ENCODE measurements at regions not wholly inside any gene's neighbourhood (a gene's known extent, or its start where the extent isn't known, plus 50 kb on each side); places are given as distances from the start of the nearest gene placed in this dataset.
"Not testable (repeated sequence)": the region's sequence is repeated elsewhere in the genome, so short reads cannot be mapped to it uniquely, and the experiment has no call there.

DNA sequence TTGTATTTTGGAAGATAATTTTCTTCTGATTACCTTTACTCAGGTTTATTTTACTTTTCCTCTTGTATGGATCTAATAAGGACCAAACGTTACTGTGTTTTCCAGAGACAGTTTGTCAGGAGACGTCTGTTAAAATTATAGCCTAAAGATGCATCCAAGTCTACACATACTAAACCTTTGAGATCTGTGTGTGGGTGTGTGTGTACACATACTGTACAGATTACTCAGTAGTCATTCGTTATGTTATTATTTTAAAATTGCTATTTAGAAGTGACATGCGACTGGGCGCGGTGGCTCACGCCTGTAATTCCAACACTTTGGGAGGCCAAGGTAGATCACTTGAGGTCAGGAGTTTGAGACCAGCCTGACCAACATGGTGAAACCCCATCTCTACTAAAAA lies 51.6 kb upstream of the CNTLN start:
- Mint-ChIP-seq H3K36me3 (no peaks in the 10 kb centered on the region), H3K27ac (no peak overlapping the region), H3K9me3 (peaks cover 0 to 4% of the 10 kb centered on the region in 2 donors)
- no peak for DNase-seq (ENCODE audit: low spot score in 2 of 2)
- ATAC-seq = no peak

DNA sequence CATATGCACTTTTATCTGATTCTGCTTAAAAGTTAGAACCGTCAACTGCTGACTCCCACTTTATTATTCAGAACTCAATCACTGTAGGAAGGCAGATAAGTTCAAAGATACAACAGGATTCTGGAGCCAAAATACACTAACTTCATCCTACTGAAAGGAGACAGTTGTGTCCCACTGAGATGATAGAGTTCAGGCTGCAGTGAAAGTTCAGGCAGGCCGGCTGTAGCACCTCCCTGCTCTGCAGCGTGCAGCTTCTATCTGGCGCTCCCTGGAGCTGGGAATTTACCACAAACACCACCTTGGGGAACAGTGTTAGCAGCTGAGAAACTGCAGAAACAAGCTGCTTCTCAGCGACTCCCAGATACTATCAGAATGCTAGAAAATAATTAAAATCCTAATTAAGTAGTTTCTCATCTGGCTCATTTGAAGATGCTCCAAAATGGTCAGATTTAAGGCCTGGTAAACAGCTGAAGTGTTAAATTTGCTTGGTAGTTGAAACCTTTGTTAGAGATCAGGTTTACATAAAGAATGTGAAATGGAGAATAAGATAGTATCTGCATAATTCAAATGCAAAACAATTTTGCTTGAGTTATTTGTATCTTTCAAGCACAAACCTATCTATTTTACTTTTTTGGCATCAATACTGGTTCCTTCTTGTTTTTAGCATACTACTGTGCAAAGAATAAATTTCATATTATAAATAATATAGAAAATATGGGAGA lies 52.3 kb upstream of the CNTLN start:
- ATAC-seq (no peak), DNase-seq (ENCODE audit: low spot score in 2 of 2) (no peak)
- Mint-ChIP-seq H3K27ac (no peak overlapping the region), H3K36me3 (no peaks in the 10 kb centered on the region), H3K9me3 (peaks cover 0 to 4% of the 10 kb centered on the region in 2 donors)

DNA sequence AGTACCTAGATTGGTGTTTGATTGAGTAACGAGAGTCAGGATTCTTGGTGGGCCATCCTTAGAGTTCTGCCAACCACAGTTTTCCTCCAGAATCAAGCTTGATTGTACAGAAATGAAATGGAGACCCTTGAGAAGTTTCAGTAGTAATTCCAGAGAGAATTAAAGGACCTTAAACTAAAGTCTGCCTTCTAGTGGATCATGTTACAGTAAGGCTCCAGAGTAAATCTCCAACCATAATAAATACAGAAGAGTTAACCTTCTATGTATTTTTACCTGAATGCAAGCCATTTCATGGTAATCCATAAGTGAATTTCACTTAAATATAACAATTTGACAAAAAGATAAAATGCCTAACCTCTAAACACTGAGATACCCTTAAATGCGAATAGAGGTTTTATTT lies 53.0 kb upstream of the CNTLN start:
- DNase-seq (ENCODE audit: low spot score in 2 of 2) (no peak), ATAC-seq (no peak)
- Mint-ChIP-seq H3K9me3 (peaks cover 0 to 4% of the 10 kb centered on the region in 2 donors), H3K27ac (no peak overlapping the region), H3K36me3 (no peaks in the 10 kb centered on the region)

DNA sequence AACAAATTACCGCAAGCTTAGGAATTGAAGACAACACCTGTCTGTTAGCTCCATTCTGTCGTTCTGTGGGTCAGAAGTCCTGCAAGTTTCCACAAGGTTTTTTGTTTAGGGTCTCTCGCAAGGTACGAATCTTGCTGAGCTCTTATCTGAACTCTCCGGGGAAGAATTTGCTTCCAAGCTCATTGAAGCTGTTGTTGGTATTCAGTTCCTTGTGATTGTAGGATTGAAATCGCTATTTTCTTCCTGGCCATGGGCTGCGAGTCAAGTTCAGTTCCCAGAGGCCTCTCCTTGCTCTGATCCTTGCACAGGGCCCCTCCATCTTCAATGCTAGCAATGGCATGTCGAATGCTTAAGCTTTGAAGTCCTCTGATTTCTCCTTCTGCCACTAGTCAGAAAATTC lies 53.5 kb upstream of the CNTLN start:
- no peaks in the 10 kb centered on the region for H3K36me3 Mint-ChIP-seq
- no peak overlapping the region for H3K27ac Mint-ChIP-seq
- peaks cover 0 to 4% of the 10 kb centered on the region in 2 donors for H3K9me3 Mint-ChIP-seq
- ATAC-seq (no peak), DNase-seq (ENCODE audit: low spot score in 2 of 2) (no peak)

DNA sequence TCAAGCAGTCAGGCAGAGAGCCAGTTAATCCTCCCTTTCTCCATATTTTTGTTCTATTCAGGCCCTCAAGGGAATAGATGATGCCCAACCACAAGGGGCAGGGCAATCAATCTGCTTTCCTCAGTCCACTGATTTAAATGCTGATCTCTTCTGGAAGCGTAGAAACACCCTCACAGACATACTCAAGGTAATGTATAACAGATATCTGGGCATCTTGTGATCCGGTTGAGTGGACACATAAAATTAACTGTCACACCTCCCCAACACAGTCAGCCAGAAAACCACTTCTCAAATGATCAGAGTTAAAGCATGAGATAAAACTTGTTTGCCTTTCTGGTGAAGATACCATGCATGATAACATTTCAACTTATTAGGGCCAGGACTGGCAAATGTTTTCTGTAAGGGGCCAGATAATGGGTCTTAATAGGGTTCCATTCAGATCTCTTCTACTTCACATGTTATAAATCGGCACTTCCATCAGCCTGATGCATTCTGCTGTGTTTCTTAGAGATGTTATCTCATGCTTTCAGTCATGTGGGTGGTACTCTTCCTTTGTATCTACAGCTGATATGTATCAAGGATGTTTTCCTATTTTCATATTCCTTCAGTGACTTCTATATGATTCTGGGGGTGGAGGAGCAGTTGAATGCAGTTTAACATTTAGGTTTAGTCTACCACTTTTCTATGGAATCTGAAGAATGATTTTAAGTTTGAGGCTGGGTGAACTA lies 58.9 kb upstream of the CNTLN start:
- no peak overlapping the region for H3K27ac Mint-ChIP-seq
- peaks cover 4 to 9% of the 10 kb centered on the region in 2 donors for H3K9me3 Mint-ChIP-seq
- DNase-seq (ENCODE audit: low spot score in 2 of 2) (no peak), ATAC-seq (no peak)
- no peaks in the 10 kb centered on the region for H3K36me3 Mint-ChIP-seq

DNA sequence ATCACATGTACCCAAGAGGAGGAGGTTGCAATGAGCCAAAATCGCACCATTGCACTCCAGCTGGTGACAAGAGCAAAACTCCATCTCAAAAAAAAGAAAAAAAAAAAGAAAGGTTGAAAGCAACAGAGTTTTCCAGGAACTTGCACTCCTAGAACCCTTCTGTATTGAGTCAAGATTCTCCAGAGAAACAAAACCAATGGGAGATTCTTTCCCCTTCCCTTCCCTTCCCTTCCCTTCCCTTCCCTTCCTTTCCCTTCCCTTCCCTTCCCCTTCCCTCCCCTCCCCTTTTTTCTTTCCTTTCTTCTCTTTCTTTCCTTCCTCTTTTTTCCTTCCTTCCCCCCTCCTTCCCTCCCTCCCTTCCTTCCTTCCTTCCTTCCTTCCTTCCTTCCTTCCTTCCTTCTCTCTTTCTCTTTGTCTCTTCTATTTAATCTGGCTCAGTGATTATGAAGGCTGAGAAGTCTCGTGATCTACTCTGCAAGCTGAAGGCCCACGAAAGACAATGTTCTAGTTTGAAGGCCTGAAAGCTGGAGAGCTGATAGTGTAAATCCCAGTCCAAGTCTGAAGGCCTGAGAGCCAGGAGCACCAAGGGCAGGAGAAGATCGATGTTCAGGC lies 59.6 kb upstream of the CNTLN start:
- Mint-ChIP-seq H3K36me3 (no peaks in the 10 kb centered on the region), H3K27ac (no peak overlapping the region), H3K9me3 (peaks cover 4 to 9% of the 10 kb centered on the region in 2 donors)
- ATAC-seq = no peak
- no peak for DNase-seq (ENCODE audit: low spot score in 2 of 2)

DNA sequence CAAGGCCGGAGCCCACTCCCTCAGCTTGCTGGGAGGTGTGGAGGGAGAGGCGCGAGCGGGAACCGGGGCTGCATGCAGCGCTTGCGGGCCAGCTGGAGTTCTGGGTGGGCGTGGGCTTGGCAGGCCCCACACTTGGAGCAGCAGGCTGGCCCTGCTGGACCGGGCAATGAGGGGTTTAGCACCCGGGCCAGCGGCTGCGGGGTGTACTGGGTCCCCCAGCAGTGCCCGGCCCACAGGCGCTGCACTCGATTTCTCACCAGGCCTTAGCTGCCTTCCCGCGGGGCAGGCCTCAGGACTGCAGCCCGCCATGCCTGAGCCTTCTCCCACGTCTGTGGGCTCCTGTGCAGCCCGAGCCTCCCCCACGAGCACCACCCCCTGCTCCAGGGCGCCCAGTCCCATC lies 62.3 kb upstream of the CNTLN start:
- not testable (repeated sequence) for H3K27ac Mint-ChIP-seq; H3K9me3 Mint-ChIP-seq; DNase-seq (ENCODE audit: low spot score in 2 of 2); ATAC-seq; H3K36me3 Mint-ChIP-seq

DNA sequence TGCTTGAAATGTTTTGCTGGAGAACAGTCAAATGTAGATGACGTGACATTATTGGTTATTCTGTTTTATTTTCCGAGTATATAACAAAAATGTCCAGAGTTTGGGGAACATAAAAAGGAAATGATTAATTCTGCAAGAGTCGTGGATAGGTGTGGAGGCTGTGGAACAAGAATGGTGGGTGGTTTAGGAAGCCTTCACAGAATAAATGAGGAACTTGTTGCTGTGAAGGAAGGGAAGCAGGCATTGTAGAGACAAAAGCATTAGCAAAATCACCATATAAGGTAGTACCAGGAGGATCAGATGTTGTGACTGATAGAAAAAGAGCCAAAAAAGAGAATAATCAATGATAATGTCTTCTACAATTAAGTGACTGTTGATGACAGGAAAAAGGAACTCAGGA lies 66.2 kb upstream of the CNTLN start:
- no peak for ATAC-seq
- H3K27ac Mint-ChIP-seq = no peak overlapping the region

DNA sequence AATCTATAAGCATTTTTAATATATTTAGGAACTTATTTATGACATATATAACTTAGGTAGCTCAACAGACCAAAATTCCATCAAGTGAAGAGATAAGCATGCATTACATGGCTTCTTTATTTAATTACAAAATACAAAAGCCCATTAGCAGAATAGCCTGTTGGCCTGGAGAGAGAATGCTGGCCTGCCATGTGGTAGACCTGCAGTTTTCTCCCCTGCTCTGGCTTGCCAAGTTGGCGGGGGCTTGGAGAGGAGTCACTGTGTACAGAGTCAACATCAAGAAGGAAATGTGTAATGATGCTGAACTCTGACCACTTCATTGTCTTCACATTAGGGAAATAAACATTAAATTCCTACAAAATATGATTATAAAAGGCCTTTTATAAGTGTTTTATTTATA lies 69.8 kb upstream of the CNTLN start:
- DNase-seq (ENCODE audit: low spot score in 2 of 2) = no peak
- Mint-ChIP-seq H3K27ac (no peak overlapping the region), H3K36me3 (no peaks in the 10 kb centered on the region), H3K9me3 (no peaks in the 10 kb centered on the region)
- no peak for ATAC-seq

More for the DNA sequence above, 66.2 kb upstream of the CNTLN start:
- H3K9me3 Mint-ChIP-seq = no peaks in the 10 kb centered on the region
- no peaks in the 10 kb centered on the region for H3K36me3 Mint-ChIP-seq
- DNase-seq (ENCODE audit: low spot score in 2 of 2) = no peak

DNA sequence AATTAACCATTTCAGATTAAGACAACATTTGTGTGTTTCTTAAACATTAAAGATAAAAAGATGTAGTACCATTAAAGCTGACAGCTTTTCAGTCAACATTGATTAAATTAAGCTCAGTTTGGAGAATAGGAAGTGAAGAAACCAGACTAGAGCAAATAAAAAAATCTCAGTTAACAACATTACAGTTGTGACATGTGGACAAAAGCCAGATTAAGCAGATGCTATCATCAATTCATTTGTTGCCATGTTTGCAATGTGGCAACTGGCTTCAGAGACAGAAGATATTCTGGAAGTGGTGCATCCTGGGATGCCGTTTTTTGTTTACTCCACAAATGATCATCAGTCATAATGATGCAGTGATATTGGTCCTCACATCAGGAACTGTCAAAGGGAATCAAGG lies 70.3 kb upstream of the CNTLN start:
- ATAC-seq = no peak
- Mint-ChIP-seq H3K27ac (no peak overlapping the region), H3K9me3 (no peaks in the 10 kb centered on the region), H3K36me3 (no peaks in the 10 kb centered on the region)
- DNase-seq (ENCODE audit: low spot score in 2 of 2) = no peak

DNA sequence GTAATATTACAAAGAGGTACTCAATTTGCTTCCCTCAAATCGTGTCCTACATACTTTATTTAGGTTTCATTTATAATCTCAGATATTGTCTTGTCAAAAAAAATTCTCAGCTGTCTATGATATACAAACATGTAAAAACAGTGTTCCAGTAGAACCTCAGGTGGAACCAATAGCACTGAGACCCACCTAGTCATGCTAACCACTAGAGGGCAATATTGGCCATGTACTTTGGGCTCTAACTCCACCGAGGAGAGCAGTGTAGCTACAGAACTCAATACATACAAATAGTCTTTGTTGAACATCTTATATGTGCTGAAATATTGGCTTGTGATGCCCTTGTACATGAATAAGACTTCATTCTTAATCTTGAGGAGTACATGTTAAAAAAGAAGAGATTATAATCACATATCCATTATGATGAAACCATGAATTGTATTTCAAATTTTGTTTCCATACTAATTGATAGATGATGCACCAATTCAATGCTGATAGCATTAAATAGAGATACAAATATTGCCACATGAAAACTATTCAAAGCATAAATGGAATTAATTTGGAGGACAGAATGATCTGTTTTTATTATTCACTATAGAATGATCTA lies 71.2 kb upstream of the CNTLN start:
- ATAC-seq (peak in 1 of 2 donors; percentile 53), DNase-seq (ENCODE audit: low spot score in 2 of 2) (no peak)
- Mint-ChIP-seq H3K27ac (no peak overlapping the region), H3K36me3 (no peaks in the 10 kb centered on the region), H3K9me3 (no peaks in the 10 kb centered on the region)

DNA sequence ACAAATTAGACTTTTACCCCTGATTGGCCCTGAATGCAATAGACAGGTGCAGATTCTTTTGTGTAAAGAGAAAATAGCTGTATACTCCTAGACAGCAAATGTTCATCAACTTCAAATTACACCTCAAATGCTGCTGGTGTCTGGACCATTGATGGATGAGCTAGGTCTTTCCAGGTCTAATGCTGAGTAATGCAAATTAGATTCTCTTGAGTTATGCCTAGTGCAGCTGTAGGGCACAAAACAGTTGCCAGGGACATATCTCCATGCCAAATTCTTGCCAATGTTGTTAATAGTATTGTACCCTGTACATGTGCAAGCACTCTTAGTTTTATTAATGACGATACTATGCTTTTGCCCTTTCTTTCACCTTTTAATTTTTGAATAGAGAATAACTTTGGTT lies 72.3 kb upstream of the CNTLN start:
- ATAC-seq = no peak
- no peaks in the 10 kb centered on the region for H3K9me3 Mint-ChIP-seq
- DNase-seq (ENCODE audit: low spot score in 2 of 2) = no peak
- no peaks in the 10 kb centered on the region for H3K36me3 Mint-ChIP-seq
- no peak overlapping the region for H3K27ac Mint-ChIP-seq

DNA sequence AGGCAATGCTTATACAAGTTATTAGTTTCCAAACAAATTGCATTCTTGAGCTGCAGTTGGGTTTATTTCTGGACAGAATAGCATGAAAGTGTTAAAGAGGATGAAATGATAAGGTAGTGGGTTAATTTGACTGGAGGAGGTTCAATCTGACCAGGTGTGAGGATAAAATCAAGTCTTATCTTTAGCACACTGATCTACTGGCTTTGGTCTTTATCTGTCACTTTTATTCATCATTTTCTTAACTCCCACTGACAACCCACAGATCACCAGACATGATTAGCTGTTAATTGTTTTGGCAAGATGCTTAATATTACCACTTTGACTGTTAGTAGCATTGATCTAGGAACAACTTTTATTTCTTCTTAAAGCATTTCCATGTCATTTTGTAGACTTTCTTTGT lies 74.4 kb upstream of the CNTLN start:
- no peak overlapping the region for H3K27ac Mint-ChIP-seq
- ATAC-seq (no peak), DNase-seq (ENCODE audit: low spot score in 2 of 2) (no peak)
- no peaks in the 10 kb centered on the region for H3K36me3 Mint-ChIP-seq
- no peaks in the 10 kb centered on the region for H3K9me3 Mint-ChIP-seq

DNA sequence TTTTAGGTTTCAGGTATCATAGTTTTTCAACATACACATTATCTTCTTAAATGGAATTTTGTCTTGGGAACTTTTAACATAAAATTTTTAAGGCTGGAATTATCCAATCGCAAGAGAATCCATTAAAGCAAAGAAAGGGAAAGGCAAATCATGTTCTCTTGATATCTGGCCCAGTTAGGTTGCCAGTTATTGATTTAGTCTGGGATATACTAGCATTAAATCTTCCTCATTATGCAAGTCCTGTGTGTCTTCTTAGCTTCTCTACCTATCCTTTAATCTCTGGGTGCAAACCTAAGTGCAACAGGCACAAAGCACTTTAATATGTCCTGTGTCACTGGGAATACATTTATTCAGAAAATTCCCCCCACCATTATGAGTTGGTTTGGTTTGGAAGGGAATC lies 75.4 kb upstream of the CNTLN start:
- no peaks in the 10 kb centered on the region for H3K9me3 Mint-ChIP-seq
- DNase-seq (ENCODE audit: low spot score in 2 of 2) (no peak), ATAC-seq (no peak)
- no peaks in the 10 kb centered on the region for H3K36me3 Mint-ChIP-seq
- H3K27ac Mint-ChIP-seq = no peak overlapping the region

DNA sequence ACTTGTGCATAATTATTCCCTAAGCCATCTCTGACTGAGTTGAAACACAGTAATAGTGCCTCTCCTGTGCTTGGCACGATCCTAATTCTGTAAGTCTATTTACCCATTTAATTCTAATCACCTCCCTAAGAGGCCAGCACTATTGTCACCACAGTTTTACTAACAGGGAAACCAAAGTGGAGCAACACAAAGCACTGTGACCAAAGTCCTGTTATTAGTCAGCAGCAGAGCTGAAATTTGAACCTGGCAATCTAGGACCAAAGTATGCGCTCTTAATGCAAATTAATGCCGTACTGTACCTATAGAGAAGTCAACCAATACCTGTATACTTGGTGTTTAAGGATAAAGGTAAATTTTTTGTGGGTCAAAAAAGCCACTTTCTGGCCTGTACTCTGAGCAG lies 77.1 kb upstream of the CNTLN start:
- Mint-ChIP-seq H3K36me3 (no peaks in the 10 kb centered on the region), H3K9me3 (no peaks in the 10 kb centered on the region), H3K27ac (no peak overlapping the region)
- DNase-seq (ENCODE audit: low spot score in 2 of 2) (no peak), ATAC-seq (no peak)

DNA sequence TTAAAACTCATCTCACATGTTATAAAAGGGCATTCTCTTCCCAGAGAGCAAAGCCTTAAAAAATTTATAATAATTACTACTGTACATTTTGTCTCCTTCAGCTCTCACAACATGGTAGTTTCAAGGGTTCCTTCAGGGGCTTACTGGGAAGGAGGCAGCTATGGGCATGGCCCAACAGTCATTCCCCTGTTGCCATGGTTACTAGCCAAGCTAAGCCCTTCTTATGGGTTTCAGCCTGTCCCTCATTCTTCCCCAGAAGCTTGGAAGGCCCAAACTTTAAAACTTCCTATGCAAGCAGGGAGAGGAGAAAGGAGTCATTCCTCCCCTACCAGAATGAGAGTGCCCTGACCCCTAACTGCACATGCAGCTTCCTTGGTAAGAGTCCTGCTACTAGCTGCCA lies 82.2 kb upstream of the CNTLN start:
- no peak overlapping the region for H3K27ac Mint-ChIP-seq
- no peak for ATAC-seq
- peaks cover 0 to 5% of the 10 kb centered on the region in 2 donors for H3K9me3 Mint-ChIP-seq
- no peak for DNase-seq (ENCODE audit: low spot score in 2 of 2)
- no peaks in the 10 kb centered on the region for H3K36me3 Mint-ChIP-seq

DNA sequence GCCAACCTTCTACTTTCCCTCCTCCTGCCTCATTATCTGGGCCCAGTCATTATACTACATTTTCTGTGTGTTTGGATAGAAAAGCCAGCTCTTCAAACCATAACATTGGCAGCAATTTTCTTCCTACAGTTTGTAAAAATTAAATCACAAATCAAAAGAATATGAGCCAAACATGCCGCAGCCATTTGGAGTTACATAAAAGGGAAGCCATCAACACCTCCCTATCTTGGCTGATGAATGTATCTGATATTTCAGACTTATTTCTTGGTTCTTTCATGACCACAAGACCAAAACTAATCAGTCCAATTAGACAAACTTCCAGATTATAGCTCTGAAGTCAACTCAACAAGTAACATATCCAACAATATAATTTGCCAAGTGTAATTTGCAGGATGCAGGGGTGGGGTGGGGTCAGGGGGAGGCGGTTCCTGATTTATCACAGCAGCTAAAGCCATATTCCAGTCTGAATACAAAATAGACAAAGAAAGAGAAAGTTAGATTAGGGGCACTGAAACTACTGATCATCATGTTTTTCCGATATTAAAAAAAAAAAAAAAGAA lies 89.4 kb upstream of the CNTLN start:
- Mint-ChIP-seq H3K36me3 (no peaks in the 10 kb centered on the region), H3K27ac (no peak overlapping the region), H3K9me3 (peaks cover 17 to 19% of the 10 kb centered on the region in 2 donors)
- no peak for ATAC-seq
- no peak for DNase-seq (ENCODE audit: low spot score in 2 of 2)
